ENCODE measurements at regions not wholly inside any gene's neighbourhood (a gene's known extent, or its start where the extent isn't known, plus 50 kb on each side); places are given as distances from the start of the nearest gene placed in this dataset.

- TF ChIP-seq CTCF (IDR thresholded peaks at IDR 0.05 in 4 of 5, conservative IDR thresholded peaks at IDR 0.05 in 1 of 5) (no peak), POLR2A (IDR thresholded peaks at IDR 0.05) (no peak)
Observed at GRCh38 chr7:109206196-109206595, 636.5 kb downstream of the DNAJB9 start.
